AG10803 (cell line): ENCODE measurements at regions not wholly inside any gene's neighbourhood (a gene's known extent, or its start where the extent isn't known, plus 50 kb on each side); places are given as distances from the start of the nearest gene placed in this dataset.
A peak's percentile ranks its signal among the peaks of the same experiment; 100 is the strongest.

Experiments
- DNase-seq: peaks from one replicate; pipeline ENCODE4 v3.0.0; 2010; ENCODE audit warnings: low read depth
- H3K4me3 ChIP-seq: 2 replicates; pipeline ENCODE4 v1.5.1; 2011; ENCODE audit warnings: mild to moderate bottlenecking, low read length, control low read depth
- CTCF ChIP-seq: conservative IDR thresholded peaks from 2 replicates; pipeline ENCODE4 v1.5.1; 2011; ENCODE audit warnings: mild to moderate bottlenecking, low read length, control low read depth, inconsistent platforms

- TF ChIP-seq CTCF: no peak
- DNase-seq: no peak
- H3K4me3 ChIP-seq: no peak overlapping the region
These were observed 233.5 kb upstream of the PMEPA1 start for GRCh38 chr20:57943291-57943690.

- H3K4me3 ChIP-seq: no peak overlapping the region
- no peak for DNase-seq
- no peak for TF ChIP-seq CTCF
These were observed 232.0 kb upstream of the PMEPA1 start for GRCh38 chr20:57941604-57942381.

- DNase-seq: no peak
- no peak for TF ChIP-seq CTCF
- H3K4me3 ChIP-seq: no peak overlapping the region
These were observed 231.2 kb upstream of the PMEPA1 start for GRCh38 chr20:57940868-57941522.

- TF ChIP-seq CTCF: no peak
- H3K4me3 ChIP-seq: no peak overlapping the region
- DNase-seq: no peak
These were observed 230.6 kb upstream of the PMEPA1 start for GRCh38 chr20:57940376-57940775.

- no peak for DNase-seq
- H3K4me3 ChIP-seq: no peak overlapping the region
- no peak for TF ChIP-seq CTCF
These were observed 229.7 kb upstream of the PMEPA1 start for GRCh38 chr20:57939499-57939898.

GRCh38 chr20:57938158-57939108 is 228.6 kb upstream of the PMEPA1 start:
- TF ChIP-seq CTCF: no peak
- peak; percentile 23 for DNase-seq
- H3K4me3 ChIP-seq: no peak overlapping the region
